ENCODE measurements at regions not wholly inside any gene's neighbourhood (a gene's known extent, or its start where the extent isn't known, plus 50 kb on each side); places are given as distances from the start of the nearest gene placed in this dataset.

DNA sequence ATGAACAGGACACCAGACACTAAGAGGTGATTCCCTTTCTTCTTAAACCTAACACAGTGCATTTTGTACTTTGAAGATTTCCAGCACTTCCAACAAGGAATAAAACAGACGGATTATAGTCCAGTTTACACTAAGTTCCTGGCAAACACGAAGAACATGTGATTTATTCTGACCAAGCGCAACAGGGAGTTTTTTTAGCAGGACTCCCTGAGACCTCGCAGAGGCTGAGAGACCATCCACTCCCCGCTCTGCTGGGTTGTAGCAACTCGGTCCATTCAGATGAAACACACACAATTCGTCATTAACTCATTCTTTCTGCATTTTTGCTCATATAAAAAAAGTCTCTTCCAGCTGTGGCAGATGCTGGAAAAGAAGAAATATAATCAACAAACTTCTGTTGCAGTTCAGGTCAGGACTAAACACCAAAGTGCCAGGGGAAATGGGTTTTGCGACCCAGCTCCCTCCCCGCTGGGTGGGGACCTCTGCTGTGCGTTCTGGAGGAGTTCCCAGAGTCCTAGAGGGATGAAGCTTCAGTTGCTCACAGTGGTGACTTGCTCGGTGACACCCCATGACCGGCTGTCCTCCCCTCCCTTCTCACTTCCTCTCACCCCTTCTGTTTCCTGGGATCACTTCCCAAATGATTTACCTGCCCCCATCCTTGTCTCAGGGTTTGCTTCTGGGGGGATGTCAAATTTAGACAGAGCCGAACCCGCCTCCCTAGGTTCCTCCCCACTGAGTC is 52.5 kb downstream of the KCNF1 start:
- Histone ChIP-seq H3K27me3 (ENCODE audit: insufficient read depth, low read depth) (0 out of 2 replicates have a peak, but pooled peaks cover 5% of the 10 kb centered on the region), H3K9me3 (ENCODE audit: insufficient read depth, low read depth) (no peaks in the 10 kb centered on the region), H3K9me2 (ENCODE audit: insufficient read depth) (no peaks in the 10 kb centered on the region), H4K20me1 (ENCODE audit: insufficient read depth) (no peaks in the 10 kb centered on the region), H3K79me2 (ENCODE audit: low read depth) (no peaks in the 10 kb centered on the region), H3K4me2 (no peak overlapping the region), H2AFZ (no peak overlapping the region), H3K36me3 (ENCODE audit: low read depth) (no peaks in the 10 kb centered on the region), H3K27ac (no peak overlapping the region), H3K4me1 (replicated peaks; ENCODE audit: insufficient read depth) (no peaks in the 10 kb centered on the region), H3K4me3 (no peak overlapping the region), H3F3A (ENCODE audit: insufficient read depth, low read depth) (no peaks in the 10 kb centered on the region)
- no peak for TF ChIP-seq EZH2 (IDR thresholded peaks at IDR 0.05; ENCODE audit: low read depth)
- TF ChIP-seq, protein P1, sequence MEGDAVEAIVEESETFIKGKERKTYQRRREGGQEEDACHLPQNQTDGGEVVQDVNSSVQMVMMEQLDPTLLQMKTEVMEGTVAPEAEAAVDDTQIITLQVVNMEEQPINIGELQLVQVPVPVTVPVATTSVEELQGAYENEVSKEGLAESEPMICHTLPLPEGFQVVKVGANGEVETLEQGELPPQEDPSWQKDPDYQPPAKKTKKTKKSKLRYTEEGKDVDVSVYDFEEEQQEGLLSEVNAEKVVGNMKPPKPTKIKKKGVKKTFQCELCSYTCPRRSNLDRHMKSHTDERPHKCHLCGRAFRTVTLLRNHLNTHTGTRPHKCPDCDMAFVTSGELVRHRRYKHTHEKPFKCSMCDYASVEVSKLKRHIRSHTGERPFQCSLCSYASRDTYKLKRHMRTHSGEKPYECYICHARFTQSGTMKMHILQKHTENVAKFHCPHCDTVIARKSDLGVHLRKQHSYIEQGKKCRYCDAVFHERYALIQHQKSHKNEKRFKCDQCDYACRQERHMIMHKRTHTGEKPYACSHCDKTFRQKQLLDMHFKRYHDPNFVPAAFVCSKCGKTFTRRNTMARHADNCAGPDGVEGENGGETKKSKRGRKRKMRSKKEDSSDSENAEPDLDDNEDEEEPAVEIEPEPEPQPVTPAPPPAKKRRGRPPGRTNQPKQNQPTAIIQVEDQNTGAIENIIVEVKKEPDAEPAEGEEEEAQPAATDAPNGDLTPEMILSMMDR (conservative IDR thresholded peaks at IDR 0.05), result no peak
- POLR2A ChIA-PET (ENCODE audit: unreplicated experiment), result no interaction called here
- DNase-seq, result no peak
- intact Hi-C loops (cut with micrococcal nuclease; ENCODE audit: unreplicated experiment), result no loop called here
- CTCF ChIA-PET, result no interaction called here
- BruUV-seq (replicated peaks), result no TSS peak

DNA sequence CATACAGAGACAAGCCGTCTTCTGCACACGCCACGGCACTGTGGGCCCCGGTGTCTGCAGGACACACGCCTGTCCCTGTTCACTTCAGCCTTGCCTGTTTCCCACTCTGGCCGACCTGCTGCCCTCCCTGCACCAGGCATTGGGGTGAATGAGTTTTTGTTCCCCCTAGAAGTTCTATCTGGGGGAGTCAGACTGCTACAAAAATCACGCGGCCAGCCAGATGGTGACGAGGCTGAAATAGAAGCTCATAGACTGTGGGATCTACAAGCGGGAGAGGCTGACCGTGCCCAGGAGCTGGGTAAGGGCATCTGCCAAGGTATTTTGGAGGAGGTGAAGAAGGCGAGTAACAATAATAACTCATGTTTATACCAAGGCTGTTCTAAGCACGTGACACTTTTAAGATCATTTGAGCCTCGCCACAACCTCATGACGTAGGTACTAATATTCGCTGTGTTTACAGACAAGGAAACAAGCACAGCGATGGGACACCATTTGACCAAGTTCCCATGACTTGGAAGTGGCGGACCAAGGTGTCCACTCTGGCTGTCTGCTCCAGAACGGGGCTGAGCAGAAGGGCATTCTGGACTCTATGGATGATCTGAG is 53.6 kb downstream of the KCNF1 start:
- no peaks in the 10 kb centered on the region for H3K79me2 ChIP-seq (ENCODE audit: low read depth)
- H3K4me2 ChIP-seq, result no peak overlapping the region
- no peak for DNase-seq
- H3K4me3 ChIP-seq, result no peak overlapping the region
- TF ChIP-seq, protein P1 (conservative IDR thresholded peaks at IDR 0.05), result no peak
- TF ChIP-seq EZH2 (IDR thresholded peaks at IDR 0.05; ENCODE audit: low read depth), result no peak
- H3K9me3 ChIP-seq (ENCODE audit: insufficient read depth, low read depth), result no peaks in the 10 kb centered on the region
- H4K20me1 ChIP-seq (ENCODE audit: insufficient read depth), result no peaks in the 10 kb centered on the region
- no peak overlapping the region for H3K27ac ChIP-seq
- H3K27me3 ChIP-seq (ENCODE audit: insufficient read depth, low read depth), result 0 out of 2 replicates have a peak, but pooled peaks cover 5% of the 10 kb centered on the region
- BruUV-seq (replicated peaks), result no TSS peak
- H3K4me1 ChIP-seq (replicated peaks; ENCODE audit: insufficient read depth), result no peaks in the 10 kb centered on the region
- ChIA-PET POLR2A (ENCODE audit: unreplicated experiment) (no interaction called here), CTCF (no interaction called here)
- H3K36me3 ChIP-seq (ENCODE audit: low read depth), result no peaks in the 10 kb centered on the region
- H2AFZ ChIP-seq, result no peak overlapping the region
- intact Hi-C loops (cut with micrococcal nuclease; ENCODE audit: unreplicated experiment), result no loop called here
- H3K9me2 ChIP-seq (ENCODE audit: insufficient read depth), result no peaks in the 10 kb centered on the region
- H3F3A ChIP-seq (ENCODE audit: insufficient read depth, low read depth), result no peaks in the 10 kb centered on the region

DNA sequence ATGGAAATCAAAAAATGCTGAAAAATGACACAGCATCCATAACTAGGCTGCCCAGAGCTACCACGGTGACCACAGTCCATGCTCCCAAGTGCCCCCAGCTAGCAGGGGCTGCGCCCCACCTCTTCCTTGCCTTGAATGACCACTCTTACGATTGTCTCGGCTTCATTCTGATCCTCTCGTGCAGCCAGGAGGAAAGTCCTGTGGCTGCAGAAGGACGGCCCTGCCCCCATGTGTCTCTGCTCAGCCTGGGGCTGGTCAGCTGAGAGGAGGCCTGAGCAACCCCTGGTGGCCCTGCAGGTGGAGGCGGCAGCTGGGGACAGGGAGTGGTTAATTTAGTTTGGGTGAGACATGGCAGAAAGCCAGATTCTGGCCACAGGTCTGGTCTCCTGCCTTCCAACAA is 54.3 kb downstream of the KCNF1 start:
- no peak overlapping the region for H3K4me3 ChIP-seq
- ChIA-PET CTCF (no interaction called here), POLR2A (ENCODE audit: unreplicated experiment) (no interaction called here)
- H3K9me2 ChIP-seq (ENCODE audit: insufficient read depth), result no peaks in the 10 kb centered on the region
- intact Hi-C loops (cut with micrococcal nuclease; ENCODE audit: unreplicated experiment), result no loop called here
- no peaks in the 10 kb centered on the region for H4K20me1 ChIP-seq (ENCODE audit: insufficient read depth)
- no peaks in the 10 kb centered on the region for H3K9me3 ChIP-seq (ENCODE audit: insufficient read depth, low read depth)
- H3K27ac ChIP-seq, result no peak overlapping the region
- no peaks in the 10 kb centered on the region for H3K36me3 ChIP-seq (ENCODE audit: low read depth)
- no peak overlapping the region for H3K4me2 ChIP-seq
- no peaks in the 10 kb centered on the region for H3K79me2 ChIP-seq (ENCODE audit: low read depth)
- 0 out of 2 replicates have a peak, but pooled peaks cover 5% of the 10 kb centered on the region for H3K27me3 ChIP-seq (ENCODE audit: insufficient read depth, low read depth)
- H3K4me1 ChIP-seq (replicated peaks; ENCODE audit: insufficient read depth), result no peaks in the 10 kb centered on the region
- no TSS peak for BruUV-seq (replicated peaks)
- TF ChIP-seq EZH2 (IDR thresholded peaks at IDR 0.05; ENCODE audit: low read depth), result no peak
- TF ChIP-seq, protein P1 (conservative IDR thresholded peaks at IDR 0.05), result no peak
- no peaks in the 10 kb centered on the region for H3F3A ChIP-seq (ENCODE audit: insufficient read depth, low read depth)
- H2AFZ ChIP-seq, result no peak overlapping the region
- DNase-seq, result no peak
